Head of caudate nucleus (tissue), 42 donors: ENCODE measurements at regions not wholly inside any gene's neighbourhood (a gene's known extent, or its start where the extent isn't known, plus 50 kb on each side); places are given as distances from the start of the nearest gene placed in this dataset.
A peak's percentile ranks its signal among the peaks of the same experiment; 100 is the strongest.
"Not testable (repeated sequence)": the region's sequence is repeated elsewhere in the genome, so short reads cannot be mapped to it uniquely, and the experiment has no call there.

Source experiments
- DNase-seq, 42 donors: peaks; one replicate each; pipeline versions ENCODE4 v3.0.0 to v3.0.0-alpha.2; 2020 to 2021; ENCODE audit warnings: mixed read lengths in 7 of 42
- intact Hi-C: fragments of 100-400 bp; cut with DNase I; formaldehyde crosslinking; loops from one replicate; pipeline ENCODE4 v1.15.0; 2022

DNA sequence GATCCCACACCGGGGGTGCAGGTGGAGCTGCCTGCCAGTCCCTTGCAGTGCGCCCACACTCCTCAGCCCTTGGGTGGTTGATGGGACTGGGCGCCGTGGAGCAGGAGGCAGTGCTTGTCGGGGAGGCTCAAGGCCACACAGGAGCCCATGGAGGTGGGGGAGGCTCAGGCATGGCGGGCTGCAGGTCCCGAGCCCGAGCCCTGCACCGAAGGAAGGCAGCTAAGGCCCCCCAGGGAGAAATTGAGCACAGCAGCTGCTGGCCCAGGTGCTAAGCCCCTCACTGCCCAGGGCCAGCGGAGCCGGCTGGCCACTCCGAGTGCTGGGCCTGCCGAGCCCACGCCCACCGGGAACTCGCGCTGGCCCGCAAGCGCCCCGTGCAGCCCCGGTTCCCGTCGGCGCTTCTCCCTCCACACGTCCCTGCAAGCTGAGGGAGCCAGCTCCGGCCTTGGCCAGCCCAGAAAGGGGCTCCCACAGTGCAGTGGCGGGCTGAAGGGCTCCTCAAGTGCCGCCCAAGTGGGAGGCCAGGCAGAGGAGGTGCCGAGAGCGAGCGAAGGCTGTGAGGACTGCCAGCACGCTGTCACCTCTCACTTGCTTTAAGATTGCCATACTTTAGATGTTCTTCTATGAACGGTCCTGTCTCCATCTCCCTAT lies 337.1 kb downstream of the FAT4 start:
- intact Hi-C loops: not testable (repeated sequence)

DNA sequence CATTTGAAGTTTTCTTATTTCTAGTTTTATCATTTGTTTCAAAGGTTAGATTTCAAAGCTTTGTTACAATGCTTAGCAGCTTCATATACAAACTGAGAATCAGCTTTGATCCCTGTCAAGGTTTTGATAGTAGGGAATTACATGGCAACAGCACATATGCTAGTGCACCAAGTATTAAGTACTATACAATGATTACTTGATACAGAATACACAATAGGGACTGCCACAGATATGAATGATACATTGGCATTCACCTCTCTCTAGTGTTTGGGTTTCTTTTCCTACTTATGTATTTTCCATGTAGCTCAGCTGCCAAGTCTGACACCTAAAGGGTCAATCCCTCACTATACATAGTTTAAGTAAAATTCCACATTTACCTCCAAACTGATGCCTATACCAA lies 344.0 kb downstream of the FAT4 start:
- intact Hi-C loops: no loop called here
- no peak for DNase-seq

More for the DNA sequence above, 337.1 kb downstream of the FAT4 start:
- not testable (repeated sequence) for DNase-seq

DNA sequence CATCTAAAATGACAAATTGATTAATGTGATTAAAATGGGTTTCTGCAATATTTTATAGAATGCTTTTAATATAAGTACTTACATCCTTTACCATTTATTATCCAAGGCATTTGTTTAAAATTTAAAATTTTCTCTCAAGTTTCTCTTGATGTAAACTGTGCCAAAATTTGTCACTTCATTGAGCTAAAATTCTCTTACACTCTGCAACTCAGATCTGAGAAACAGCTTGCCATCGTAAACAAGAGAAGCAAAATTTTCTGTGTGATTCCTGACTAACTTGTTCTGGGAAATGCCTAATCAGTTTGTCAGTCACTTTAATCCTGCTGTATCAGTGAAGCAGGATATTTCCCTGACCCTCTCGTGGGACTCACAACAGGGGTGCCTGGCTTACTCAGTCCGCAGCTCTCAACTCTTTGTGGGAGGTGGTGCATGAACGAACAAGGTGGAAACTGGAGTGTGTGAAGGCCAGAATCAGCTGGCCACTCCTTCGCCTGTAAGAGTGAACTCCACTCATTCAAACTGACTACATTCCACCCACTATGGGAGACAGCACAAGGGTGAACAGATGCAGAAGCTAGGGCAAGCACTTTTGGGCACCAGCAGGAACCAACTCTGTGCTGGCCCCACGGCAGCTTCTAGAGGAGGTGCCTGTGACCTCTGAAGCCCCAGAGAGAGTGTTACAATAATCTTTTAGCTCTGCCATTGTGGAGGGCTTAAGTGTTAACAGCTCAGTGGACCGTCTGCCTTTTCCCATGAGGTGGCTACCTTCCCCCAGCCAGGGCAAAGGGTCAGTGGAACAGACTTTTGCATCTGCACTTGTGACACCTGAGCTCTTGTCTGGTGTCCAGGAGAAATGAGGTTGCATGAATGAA lies 349.4 kb downstream of the FAT4 start:
- intact Hi-C loops: no loop called here
- DNase-seq: no peak

DNA sequence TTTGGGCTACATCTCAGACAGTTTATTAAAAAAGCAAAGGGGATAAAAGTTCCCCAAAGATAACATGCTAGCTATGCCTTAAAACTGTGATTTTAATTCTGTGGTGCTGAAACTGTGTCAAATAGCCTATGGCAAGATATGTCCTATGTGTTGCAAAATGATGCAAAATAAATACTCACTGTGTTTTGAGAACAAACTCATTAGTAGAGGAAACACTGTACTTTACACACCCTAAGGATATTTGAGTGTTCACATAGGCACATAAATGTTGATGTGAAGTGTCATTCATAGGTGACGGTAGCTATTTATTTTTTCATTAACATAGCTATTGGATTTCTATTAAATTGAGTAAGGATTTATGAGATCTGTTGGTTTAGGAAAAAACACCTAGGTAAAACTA lies 351.9 kb downstream of the FAT4 start:
- DNase-seq: no peak
- intact Hi-C loops: no loop called here

DNA sequence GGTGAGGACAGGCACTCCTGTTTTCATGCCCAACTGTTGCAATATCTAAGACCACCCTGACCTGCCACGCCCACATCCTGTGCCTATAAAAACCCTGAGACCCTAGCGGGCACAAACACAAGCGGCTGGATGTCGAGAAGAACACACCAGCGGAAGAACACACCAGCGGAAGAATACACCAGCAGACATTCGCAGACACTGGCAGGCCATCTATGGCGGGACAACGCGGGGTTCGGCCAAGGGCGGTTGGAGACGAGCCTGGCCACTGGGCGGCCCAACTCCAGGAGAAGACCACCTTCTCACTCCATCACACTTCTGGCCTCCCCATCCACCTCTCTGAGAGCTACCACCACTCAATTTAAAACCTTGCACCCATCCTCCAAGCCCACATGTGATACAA lies 361.4 kb downstream of the FAT4 start:
- intact Hi-C loops: no loop called here
- DNase-seq: no peak

DNA sequence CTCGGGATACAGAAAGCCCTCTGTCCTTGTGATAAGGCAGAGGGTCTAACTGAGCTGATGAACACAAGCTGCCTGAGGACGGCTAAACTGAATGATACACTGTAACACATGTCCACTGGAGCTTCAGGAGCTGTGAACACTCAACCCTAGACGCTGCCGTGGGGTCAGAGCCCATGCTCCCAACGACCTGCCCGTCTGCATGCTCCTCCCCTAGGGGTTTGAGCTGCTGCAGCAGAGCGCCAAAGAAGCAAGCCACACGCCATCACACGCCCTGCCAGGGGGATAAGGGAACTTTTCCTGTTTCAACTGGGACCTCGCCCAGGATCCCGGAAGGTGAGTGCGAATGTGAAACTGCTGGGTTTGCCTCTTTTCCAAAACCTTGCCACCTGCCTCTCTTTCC lies 361.8 kb downstream of the FAT4 start:
- intact Hi-C loops: no loop called here

DNA sequence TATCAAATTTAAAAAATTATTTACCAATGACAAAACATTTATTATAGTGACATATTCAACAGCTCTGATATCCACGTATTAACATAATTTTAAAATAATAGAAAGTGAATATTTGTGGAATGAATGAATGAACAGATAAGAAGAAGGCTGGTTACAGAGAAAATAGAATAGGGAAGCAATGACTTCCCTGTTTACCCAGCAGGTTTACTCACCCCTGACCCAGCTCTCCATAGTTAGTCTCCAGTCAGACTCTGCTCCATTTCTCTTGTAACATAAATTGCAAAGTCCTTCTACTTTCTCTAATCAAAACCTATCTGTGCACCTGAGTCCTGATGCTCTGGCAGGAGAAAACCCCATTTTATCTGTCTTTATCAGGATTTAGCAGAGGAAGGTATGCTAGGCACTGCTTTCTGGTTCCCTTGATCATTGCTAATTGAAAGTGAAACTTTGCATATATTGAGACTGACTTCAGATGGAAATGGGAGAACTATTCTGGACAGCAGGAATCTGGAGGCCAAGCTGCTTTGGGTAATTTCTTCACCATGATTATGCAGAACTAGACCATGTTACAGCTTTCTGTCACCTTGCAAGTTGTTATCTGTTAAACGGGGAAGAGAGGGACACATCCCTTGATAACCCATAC lies 363.0 kb downstream of the FAT4 start:
- intact Hi-C loops: no loop called here
- DNase-seq: no peak

More for the DNA sequence above, 361.8 kb downstream of the FAT4 start:
- DNase-seq: no peak

DNA sequence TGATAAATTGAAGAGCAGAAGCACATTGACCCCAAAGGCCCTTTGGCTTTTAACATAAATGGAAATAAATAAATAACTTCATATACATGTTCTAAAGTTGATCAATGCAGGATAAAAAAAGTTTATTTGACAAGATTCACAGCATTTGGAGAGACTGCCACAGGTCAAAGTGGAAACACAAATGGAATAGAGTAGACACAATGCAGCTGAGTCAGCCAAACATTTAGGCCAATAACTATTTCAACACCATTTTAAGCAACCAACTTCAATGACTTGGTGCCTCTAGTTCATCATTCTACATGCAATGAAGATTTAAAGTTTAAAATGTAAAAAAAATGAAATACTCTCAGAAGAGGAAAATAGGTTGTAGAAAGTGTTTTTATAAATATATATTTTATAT lies 365.2 kb downstream of the FAT4 start:
- DNase-seq: no peak
- intact Hi-C loops: no loop called here

DNA sequence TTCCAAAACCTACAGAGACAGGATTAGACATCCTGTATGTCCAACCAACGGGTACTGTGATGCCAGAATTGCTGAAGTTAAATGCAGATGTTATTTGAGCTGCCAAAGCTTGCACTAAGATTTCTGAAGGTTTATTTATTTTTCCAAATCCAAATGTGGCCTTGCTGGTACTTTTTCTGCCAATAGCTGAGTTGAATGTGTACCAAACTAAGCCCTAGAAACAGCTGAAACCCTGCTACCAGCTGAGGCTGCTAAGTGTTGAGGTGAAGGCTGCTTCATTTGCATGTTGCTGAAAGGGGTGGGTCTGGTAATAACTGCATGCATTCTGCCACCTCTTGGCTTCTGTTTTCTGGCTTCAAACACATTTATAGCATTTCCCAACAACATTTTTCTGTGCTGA lies 366.5 kb downstream of the FAT4 start:
- intact Hi-C loops: no loop called here
- DNase-seq: no peak

DNA sequence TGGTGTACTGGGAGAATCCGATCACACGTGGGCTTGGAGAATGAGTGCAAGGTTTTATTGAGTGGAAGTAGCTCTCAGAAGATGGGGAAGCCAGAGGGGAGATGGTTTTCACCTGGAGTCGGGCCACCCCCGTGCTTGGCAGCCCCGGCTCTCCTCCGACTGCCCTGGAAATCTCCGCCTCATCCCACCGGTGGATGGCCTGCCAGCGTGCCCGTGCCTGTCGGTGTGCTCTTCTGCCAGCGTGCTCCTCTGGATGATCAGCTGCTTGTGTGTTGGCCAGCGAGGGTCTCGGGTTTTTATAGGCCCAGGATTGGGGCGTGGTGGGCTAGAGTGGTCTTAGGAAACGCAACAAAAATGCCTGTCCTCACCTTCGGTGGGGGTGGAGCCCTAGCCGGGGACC lies 368.0 kb downstream of the FAT4 start:
- intact Hi-C loops: no loop called here

DNA sequence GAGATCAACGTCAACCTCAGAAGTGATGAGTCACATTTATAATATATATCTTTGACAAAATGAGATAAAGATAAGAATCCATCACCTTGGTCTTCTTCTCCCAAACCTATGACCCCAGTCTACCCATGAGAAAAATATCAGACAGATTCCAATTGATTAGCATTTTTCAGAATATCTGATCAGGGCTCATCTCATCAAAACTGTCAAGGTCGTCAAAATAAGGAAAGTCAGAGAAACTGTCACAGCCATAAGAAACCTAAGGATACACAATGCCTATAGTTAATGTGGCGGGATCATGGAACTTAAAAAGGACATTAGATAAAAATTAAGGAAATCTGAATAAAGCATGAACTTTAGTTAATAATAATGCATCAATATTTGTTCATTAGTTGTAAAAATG lies 374.1 kb downstream of the FAT4 start:
- no peak for DNase-seq
- intact Hi-C loops: no loop called here

More for the DNA sequence above, 368.0 kb downstream of the FAT4 start:
- no peak for DNase-seq

DNA sequence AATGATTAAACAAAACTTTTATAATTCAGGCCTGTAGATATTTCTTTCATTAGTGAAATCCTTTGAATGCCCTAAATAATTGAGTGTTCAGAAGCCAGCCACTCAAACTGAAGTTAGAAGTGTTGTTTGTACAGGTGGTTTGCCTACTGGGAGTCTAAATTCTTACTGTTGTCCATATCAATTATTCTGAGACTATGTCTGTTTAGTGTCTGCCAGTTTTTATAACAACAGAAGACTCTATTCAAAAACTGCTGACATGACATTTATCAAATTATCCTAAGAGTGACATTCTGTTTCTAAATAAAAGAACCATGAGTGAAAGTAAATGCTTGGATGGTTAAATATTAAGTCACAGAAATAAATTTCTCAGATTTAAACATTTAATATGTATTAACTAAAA lies 375.1 kb downstream of the FAT4 start:
- no peak for DNase-seq
- intact Hi-C loops: no loop called here

DNA sequence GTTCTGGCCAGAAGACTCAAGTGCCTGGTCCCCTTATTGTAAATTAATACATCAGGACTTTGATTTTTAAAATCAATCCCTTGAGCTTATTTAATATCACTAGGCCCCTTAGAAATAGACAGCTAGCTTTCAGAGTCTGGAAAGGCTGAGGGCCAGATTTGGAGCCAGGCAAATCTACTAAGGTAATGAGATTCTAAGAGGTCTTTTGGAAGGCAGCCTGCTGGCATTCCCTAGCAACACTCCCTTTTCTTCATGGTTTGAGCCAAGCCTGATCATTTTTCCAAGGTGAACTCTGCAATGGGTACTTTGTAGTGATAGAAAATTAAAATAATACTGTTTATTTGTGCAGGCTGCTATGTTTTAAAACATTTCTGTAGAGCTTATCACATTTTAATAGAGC lies 378.5 kb downstream of the FAT4 start:
- DNase-seq: peak in 1 of 42 donors; percentile 4

DNA sequence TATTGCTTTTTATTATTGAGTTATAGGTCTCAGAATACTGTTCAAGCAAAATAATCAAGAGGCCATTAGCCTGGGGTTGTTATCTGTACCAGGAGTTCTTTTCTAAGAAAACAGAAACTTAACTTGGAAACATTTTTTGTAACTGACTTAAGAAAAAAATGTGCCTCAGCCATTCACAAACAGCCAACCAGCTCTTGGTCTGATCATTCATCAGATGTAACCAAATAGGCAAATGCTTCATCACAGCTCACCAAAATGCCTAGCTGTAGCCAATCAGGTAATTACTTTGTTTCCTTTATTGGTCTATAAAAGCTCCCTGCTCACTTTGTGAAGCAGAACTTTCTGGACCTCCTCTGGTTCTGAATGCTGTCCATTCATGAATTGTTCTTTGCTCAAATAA lies 387.7 kb downstream of the FAT4 start:
- DNase-seq: no peak
- intact Hi-C loops: no loop called here

More for the DNA sequence above, 378.5 kb downstream of the FAT4 start:
- intact Hi-C loops: no loop called here

DNA sequence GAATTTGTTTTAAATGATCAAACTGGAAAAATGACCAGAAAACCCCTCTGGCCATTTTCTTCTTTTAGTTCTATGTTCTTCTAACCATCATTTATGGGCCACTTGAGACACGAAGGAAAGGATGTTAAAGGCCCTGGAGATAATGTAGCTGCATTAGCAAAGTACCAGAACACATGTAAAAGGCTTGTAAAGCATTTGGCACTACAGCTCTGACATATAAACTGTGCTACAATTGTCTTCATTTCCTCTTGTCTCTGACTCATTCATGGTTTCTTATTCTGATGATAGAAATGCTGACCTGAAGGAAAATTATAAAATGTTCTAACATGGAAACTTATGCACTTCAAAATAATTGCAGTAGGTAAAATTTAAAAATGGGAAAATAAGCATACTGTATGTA lies 388.7 kb downstream of the FAT4 start:
- DNase-seq: no peak
- intact Hi-C loops: no loop called here

DNA sequence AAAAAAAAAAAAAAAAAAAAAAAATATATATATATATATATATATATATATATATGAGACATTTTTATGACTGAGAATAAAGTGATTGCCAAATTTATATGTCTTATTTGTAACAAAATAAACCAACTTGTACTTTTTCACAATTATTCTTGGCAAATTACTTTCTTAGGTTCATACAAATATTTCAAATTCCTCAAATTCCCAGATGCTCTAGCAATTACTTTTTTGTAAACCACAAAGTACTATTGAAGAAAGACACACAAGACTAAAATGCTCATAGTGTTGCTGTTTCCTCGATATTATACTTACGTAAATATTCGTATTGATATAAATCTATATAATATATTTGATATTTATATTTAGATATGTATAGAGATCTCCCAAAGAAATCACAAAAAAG lies 390.0 kb downstream of the FAT4 start:
- no peak for DNase-seq

DNA sequence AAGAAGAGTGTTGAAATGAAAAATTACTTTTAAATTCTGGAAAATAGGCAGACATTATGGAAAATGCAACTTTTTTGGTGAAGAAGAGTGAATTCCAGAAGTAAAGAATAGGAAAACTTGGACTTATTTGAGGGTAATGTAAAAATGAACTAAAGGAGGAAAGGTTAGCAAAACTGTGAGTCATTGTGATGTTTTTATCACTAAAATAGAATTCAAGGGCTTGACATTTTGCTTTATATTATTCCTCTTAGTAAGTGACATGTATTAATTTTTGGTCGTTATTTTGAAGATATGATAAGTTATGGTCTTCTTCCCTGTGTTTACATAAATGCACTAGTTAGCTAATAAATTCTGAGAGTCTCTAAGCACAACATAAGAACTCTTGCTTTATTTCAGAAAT lies 390.9 kb downstream of the FAT4 start:
- intact Hi-C loops: no loop called here

More for the DNA sequence above, 390.0 kb downstream of the FAT4 start:
- intact Hi-C loops: no loop called here

DNA sequence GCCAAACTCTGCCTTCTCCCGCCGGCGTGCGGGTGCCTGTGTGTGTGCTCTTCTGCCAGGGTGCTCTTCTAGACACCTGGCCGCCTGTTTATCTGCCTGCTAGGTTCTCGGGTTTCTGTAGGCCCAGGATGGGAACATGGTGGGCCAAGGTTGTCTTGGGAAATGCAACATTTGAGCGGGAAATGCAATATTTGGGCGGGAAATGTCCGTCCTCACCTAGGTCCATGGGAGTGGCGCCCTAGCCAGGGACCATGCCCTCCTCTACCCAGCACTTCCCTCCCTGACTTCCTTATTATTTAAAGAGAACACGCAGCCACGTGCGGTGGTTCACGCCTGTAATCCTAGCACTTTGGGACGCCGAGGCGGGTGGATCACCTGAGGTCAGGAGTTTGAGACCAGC lies 392.6 kb downstream of the FAT4 start:
- intact Hi-C loops: no loop called here
- DNase-seq: no peak

More for the DNA sequence above, 390.9 kb downstream of the FAT4 start:
- DNase-seq: no peak

DNA sequence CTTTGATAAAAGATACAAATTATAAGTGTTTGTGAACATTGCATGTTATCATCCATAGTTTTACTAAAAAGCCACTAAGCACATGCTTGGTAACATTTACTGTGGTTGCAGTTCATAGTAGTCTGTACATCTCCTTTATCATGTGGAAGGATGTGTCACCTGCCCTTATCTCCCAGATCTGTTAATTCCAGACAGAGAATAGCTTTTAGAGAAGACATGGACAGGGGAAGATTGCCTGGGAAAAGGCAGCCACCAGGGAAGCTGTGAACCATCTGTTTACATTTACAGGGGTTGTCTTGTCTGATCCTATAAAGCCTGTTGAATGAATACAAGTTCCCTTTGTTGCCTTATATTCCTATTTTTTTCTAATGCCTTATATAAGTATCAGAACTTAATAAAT lies 396.0 kb downstream of the FAT4 start:
- no peak for DNase-seq
- intact Hi-C loops: no loop called here

DNA sequence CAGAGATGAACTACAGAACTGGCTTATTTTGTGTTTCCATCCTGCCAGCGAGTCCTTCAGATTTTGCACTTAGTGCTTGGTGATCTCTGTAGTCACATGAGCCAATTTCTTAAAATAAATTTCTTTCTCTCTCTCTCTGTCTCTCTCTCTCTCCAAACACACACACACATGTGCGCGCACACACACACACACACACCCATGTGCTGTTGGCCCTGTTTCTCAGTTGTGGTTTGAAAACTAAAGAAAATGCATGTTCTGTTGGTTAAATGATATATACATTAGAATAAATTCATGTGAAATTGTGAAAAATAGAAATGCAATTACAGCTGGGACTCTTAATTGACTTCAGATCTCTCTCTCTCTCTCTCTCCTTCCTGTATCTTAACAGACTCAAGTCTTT lies 399.3 kb downstream of the FAT4 start:
- intact Hi-C loops: no loop called here
- DNase-seq: no peak
